Naive thymus-derived CD4-positive, alpha-beta T cell (primary cell): ENCODE measurements at regions not wholly inside any gene's neighbourhood (a gene's known extent, or its start where the extent isn't known, plus 50 kb on each side); places are given as distances from the start of the nearest gene placed in this dataset.
"Not testable (repeated sequence)": the region's sequence is repeated elsewhere in the genome, so short reads cannot be mapped to it uniquely, and the experiment has no call there.

Source experiments
- ATAC-seq: fragments of 150-1000 bp; cut with Tn5 transposase; 2 replicates; pipeline ENCODE4 v1.10.0; 2021; ENCODE audit warnings: mild to moderate bottlenecking, moderate library complexity
- CTCF ChIA-PET: fragments of 350-600 bp; sonication (Branson Sonifier 250); formaldehyde crosslinking; loops from one replicate; lab custom pipeline; 2021; ENCODE audit warnings: antibody characterized with exemption; lab: Charles Lee
- POLR2A ChIA-PET: fragments of 350-600 bp; sonication (Branson Sonifier 250); formaldehyde crosslinking; loops from one replicate; lab custom pipeline; 2021; ENCODE audit warnings: antibody characterized with exemption, inconsistent platforms; lab: Charles Lee
- DNase-seq, 9 donors: peaks; one replicate each; pipeline versions ENCODE4 v3.0.0 to v3.0.0-alpha.2; 2020 to 2022; ENCODE audit warnings: mixed read lengths in 1 of 9
- H3K27ac ChIP-seq: one replicate; pipeline ENCODE4 v1.7.0; 2013; ENCODE audit warnings: mild to moderate bottlenecking, low read depth, low read length, moderate library complexity
- H3K27me3 ChIP-seq, 2 donors: one replicate each; pipeline ENCODE4 v1.7.0; 2013; ENCODE audit warnings: low read length in 2 of 2, mild to moderate bottlenecking in 2 of 2, moderate library complexity in 2 of 2; ENCODE audit not compliant: control insufficient read depth in 2 of 2, insufficient read depth in 2 of 2
- H3K36me3 ChIP-seq, 3 experiments: 1 replicate in 2 of 3; 2 replicates in 1 of 3; pipeline ENCODE4 v1.7.0; 2013; ENCODE audit warnings: low read length in 3 of 3, mild to moderate bottlenecking in 3 of 3, moderate library complexity in 1 of 3; ENCODE audit not compliant: insufficient read depth in 3 of 3, control insufficient read depth in 2 of 3
- H3K4me1 ChIP-seq, 2 donors: one replicate each; pipeline ENCODE4 v1.7.0; 2013; ENCODE audit warnings: low read length in 2 of 2, mild to moderate bottlenecking in 2 of 2, moderate library complexity in 1 of 2; ENCODE audit not compliant: control insufficient read depth in 2 of 2, insufficient read depth in 2 of 2
- H3K4me3 ChIP-seq: 2 replicates; pipeline ENCODE4 v1.7.0; 2013; ENCODE audit warnings: mild to moderate bottlenecking, low read length
- H3K9me3 ChIP-seq, 3 experiments: 1 replicate in 2 of 3; 2 replicates in 1 of 3; pipeline ENCODE4 v1.7.0; 2013; ENCODE audit warnings: low read length in 3 of 3; ENCODE audit not compliant: control insufficient read depth in 2 of 3
- H3K27ac Mint-ChIP-seq, 9 donors: one replicate each; pipeline ENCODE4 v1.8.0; 2020 to 2022; ENCODE audit warnings: mixed read lengths in 9 of 9, mild to moderate bottlenecking in 8 of 9, moderate library complexity in 5 of 9, inconsistent platforms in 2 of 9
- H3K27me3 Mint-ChIP-seq, 5 donors: one replicate each; pipeline ENCODE4 v1.8.0; 2021 to 2022; ENCODE audit warnings: mixed read lengths in 5 of 5, mild to moderate bottlenecking in 1 of 5
- H3K36me3 Mint-ChIP-seq, 5 donors: one replicate each; pipeline ENCODE4 v1.8.0; 2020 to 2022; ENCODE audit warnings: mixed read lengths in 5 of 5, mild to moderate bottlenecking in 3 of 5, inconsistent platforms in 1 of 5
- H3K4me1 Mint-ChIP-seq, 7 donors: one replicate each; pipeline ENCODE4 v1.8.0; 2020 to 2022; ENCODE audit warnings: mixed read lengths in 7 of 7, mild to moderate bottlenecking in 3 of 7, inconsistent platforms in 1 of 7
- H3K4me3 Mint-ChIP-seq, 10 donors: one replicate each; pipeline ENCODE4 v1.8.0; 2020 to 2022; ENCODE audit warnings: mild to moderate bottlenecking in 10 of 10, mixed read lengths in 10 of 10, moderate library complexity in 6 of 10, inconsistent platforms in 2 of 10
- H3K9me3 Mint-ChIP-seq, 11 donors: one replicate each; pipeline ENCODE4 v1.8.0; 2020 to 2022; ENCODE audit warnings: mixed read lengths in 11 of 11, mild to moderate bottlenecking in 4 of 11, inconsistent platforms in 1 of 11, moderate library complexity in 1 of 11
- intact Hi-C, 2 donors: fragments of 100-400 bp; cut with micrococcal nuclease; formaldehyde crosslinking; loops; one replicate each; pipeline ENCODE4 v1.15.1; 2023

DNA sequence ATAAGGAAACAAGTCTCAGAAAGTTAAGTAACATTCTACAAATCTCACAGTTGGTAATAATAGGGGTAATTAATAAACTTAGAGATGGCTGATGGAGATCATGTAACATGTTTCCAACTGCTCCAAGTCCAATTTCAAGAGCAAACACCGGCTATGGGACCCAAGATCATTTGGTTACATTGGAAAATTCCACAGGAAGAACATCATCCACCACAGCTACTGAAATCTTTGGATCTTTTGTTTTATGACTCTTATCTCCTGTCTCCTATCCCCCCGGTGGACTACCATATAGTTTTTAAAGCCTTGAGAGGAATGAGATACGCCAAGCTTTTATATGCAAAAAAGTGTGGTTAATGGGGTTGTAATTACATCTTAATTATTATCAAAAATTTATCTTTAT is 216.1 kb downstream of the WNT5A start:
- Mint-ChIP-seq H3K4me3 (no peak overlapping the region), H3K9me3 (peaks cover 0 to 8% (median 0%) of the 10 kb centered on the region in 11 donors), H3K27ac (no peak overlapping the region), H3K27me3 (peaks cover 0 to 8% (median 5%) of the 10 kb centered on the region in 5 donors), H3K4me1 (no peaks in the 10 kb centered on the region), H3K36me3 (no peaks in the 10 kb centered on the region)
- intact Hi-C loops = no loop called here
- ChIA-PET CTCF (no interaction called here), POLR2A (no interaction called here)
- Histone ChIP-seq H3K9me3 (no peaks in the 10 kb centered on the region), H3K4me3 (no peak overlapping the region), H3K27me3 (no peaks in the 10 kb centered on the region), H3K36me3 (no peaks in the 10 kb centered on the region), H3K27ac (no peak overlapping the region), H3K4me1 (no peaks in the 10 kb centered on the region)
- ATAC-seq (no peak), DNase-seq (no peak)

GRCh38 chr3:55269636-55270035 is 217.5 kb downstream of the WNT5A start:
- Mint-ChIP-seq H3K4me1 (no peaks in the 10 kb centered on the region), H3K36me3 (no peaks in the 10 kb centered on the region), H3K27ac (no peak overlapping the region), H3K27me3 (peaks cover 0 to 8% (median 5%) of the 10 kb centered on the region in 5 donors), H3K4me3 (no peak overlapping the region), H3K9me3 (peaks cover 0 to 8% (median 0%) of the 10 kb centered on the region in 11 donors)
- H3K27ac ChIP-seq = no peak overlapping the region
- DNase-seq (no peak), ATAC-seq (no peak)
- no peak overlapping the region for H3K4me3 ChIP-seq
- ChIA-PET POLR2A (no interaction called here), CTCF (no interaction called here)
- H3K27me3 ChIP-seq = no peaks in the 10 kb centered on the region
- intact Hi-C loops = no loop called here
- no peaks in the 10 kb centered on the region for H3K36me3 ChIP-seq
- no peaks in the 10 kb centered on the region for H3K9me3 ChIP-seq
- H3K4me1 ChIP-seq = no peaks in the 10 kb centered on the region

DNA sequence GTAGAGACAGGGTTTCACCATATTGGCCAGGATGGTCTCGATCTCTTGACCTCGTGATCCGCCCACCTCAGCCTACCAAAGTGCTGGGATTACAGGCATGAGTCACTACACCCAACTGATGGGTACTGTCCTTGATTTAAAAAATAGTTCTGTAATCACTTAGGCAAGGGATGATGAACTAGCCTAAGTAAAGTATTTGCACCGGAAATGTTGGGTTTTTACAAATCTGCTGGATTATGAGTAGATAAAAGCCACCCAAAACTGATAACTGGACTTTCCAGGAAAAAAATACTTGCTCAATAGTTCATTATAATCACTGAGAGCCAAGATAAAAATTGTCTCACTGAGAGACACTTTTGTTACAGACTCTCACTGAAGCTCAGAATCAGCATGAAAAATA is 218.0 kb downstream of the WNT5A start:
- H3K4me1 ChIP-seq = no peaks in the 10 kb centered on the region
- H3K9me3 ChIP-seq = no peaks in the 10 kb centered on the region
- ChIA-PET CTCF (no interaction called here), POLR2A (no interaction called here)
- no peaks in the 10 kb centered on the region for H3K4me1 Mint-ChIP-seq
- DNase-seq (no peak), ATAC-seq (no peak)
- no peak overlapping the region for H3K27ac Mint-ChIP-seq
- no peaks in the 10 kb centered on the region for H3K27me3 ChIP-seq
- H3K27ac ChIP-seq = no peak overlapping the region
- intact Hi-C loops = no loop called here
- H3K4me3 Mint-ChIP-seq = no peak overlapping the region
- no peaks in the 10 kb centered on the region for H3K36me3 Mint-ChIP-seq
- H3K36me3 ChIP-seq = no peaks in the 10 kb centered on the region
- no peak overlapping the region for H3K4me3 ChIP-seq
- peaks cover 0 to 11% (median 0%) of the 10 kb centered on the region in 11 donors for H3K9me3 Mint-ChIP-seq
- H3K27me3 Mint-ChIP-seq = peaks cover 0 to 8% (median 5%) of the 10 kb centered on the region in 5 donors

DNA sequence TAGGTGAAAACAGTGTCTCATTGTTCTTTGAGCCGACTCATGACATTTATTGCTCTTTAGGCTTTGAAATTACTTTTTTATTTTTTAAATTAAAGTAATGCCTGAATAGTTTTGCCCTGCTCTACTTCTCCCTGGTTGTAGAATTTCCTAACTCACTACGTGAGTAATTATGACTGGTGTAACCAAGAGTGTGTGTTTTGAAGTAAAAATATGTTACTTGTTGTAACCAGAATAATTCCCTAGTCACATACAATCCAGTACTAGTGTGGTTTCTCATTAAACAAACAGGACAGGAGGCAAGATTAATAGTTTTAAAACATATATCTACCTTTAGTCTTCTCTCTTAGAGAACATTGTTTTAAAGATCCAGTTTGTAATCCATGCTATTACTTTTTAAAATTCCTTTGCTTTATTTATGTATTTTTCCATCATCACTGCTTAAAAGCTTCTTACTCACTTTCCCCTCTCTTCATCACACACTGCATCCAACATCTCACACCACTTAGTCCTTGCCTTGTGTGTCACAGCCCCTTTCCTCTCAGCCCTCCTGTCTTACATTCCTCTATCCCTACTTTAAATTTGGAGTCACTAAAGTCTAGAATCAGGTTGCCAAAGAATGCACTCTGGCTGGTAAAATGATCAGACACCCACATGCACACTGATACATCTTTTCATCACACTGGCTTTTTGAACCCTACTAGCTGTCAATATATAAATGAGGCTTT is 219.7 kb downstream of the WNT5A start:
- Histone ChIP-seq H3K9me3 (no peaks in the 10 kb centered on the region), H3K27ac (no peak overlapping the region), H3K4me3 (no peak overlapping the region), H3K36me3 (no peaks in the 10 kb centered on the region), H3K4me1 (no peaks in the 10 kb centered on the region), H3K27me3 (no peaks in the 10 kb centered on the region)
- Mint-ChIP-seq H3K27ac (no peak overlapping the region), H3K4me1 (no peaks in the 10 kb centered on the region), H3K36me3 (no peaks in the 10 kb centered on the region), H3K27me3 (peaks cover 0 to 5% (median 3%) of the 10 kb centered on the region in 5 donors), H3K9me3 (peaks cover 0 to 12% (median 2%) of the 10 kb centered on the region in 11 donors), H3K4me3 (no peak overlapping the region)
- ATAC-seq (no peak), DNase-seq (no peak)
- intact Hi-C loops = no loop called here
- ChIA-PET CTCF (no interaction called here), POLR2A (no interaction called here)

DNA sequence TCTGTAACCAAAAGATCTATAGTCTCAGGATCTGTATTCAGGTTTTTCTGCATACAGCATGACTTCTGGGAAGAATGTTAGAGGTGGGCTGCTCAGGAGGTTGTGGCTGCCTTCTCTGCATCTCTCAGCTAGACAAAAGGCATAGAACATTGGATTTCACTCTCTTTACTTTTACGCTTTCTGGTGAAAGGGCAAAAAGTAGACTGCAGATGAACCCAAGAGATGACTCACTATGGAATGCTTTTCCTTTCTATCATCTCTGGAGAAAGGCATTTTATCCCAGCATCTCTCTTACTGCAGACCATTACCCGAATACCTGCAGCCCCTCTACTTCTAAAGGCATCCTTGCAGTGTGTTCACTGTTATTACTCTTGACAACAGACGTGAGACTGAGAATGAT is 222.2 kb downstream of the WNT5A start:
- ATAC-seq (no peak), DNase-seq (no peak)
- H3K36me3 Mint-ChIP-seq = no peaks in the 10 kb centered on the region
- peaks cover 0 to 19% (median 1%) of the 10 kb centered on the region in 11 donors for H3K9me3 Mint-ChIP-seq
- Histone ChIP-seq H3K27ac (no peak overlapping the region), H3K36me3 (no peaks in the 10 kb centered on the region), H3K27me3 (no peaks in the 10 kb centered on the region), H3K4me1 (no peaks in the 10 kb centered on the region), H3K9me3 (no peaks in the 10 kb centered on the region), H3K4me3 (no peak overlapping the region)
- H3K27ac Mint-ChIP-seq = no peak overlapping the region
- ChIA-PET CTCF (no interaction called here), POLR2A (no interaction called here)
- no peaks in the 10 kb centered on the region for H3K4me1 Mint-ChIP-seq
- peaks cover 0 to 13% (median 0%) of the 10 kb centered on the region in 5 donors for H3K27me3 Mint-ChIP-seq
- intact Hi-C loops = no loop called here
- H3K4me3 Mint-ChIP-seq = no peak overlapping the region

DNA sequence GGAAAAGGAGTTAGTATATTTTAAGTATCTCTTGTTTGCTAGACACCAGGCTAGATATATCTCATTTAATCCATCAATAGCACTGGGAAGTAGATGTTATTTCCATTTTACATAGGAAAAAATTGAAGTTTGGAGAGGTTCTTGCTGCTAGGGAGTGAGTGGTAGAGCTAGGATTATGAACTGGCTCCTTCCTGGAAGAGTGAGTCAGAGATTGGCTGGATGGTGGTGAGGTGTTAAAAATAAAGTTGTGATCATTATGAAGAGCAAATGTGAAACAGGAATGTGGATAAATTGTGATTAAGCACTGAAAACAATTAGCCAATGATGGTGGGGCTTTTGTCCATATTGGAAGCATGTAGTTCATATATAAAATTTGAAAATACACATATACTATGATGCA is 234.2 kb downstream of the WNT5A start:
- H3K36me3 ChIP-seq = no peaks in the 10 kb centered on the region
- H3K27ac Mint-ChIP-seq = no peak overlapping the region
- H3K36me3 Mint-ChIP-seq = no peaks in the 10 kb centered on the region
- ChIA-PET POLR2A (no interaction called here), CTCF (no interaction called here)
- no peak overlapping the region for H3K4me3 ChIP-seq
- no peak for ATAC-seq
- H3K27me3 Mint-ChIP-seq = peaks cover 0 to 7% (median 0%) of the 10 kb centered on the region in 5 donors
- no peaks in the 10 kb centered on the region for H3K4me1 ChIP-seq
- DNase-seq = no peak
- peaks cover 1 to 19% (median 5%) of the 10 kb centered on the region in 11 donors for H3K9me3 Mint-ChIP-seq
- no peak overlapping the region for H3K27ac ChIP-seq
- H3K27me3 ChIP-seq = no peaks in the 10 kb centered on the region
- H3K4me3 Mint-ChIP-seq = no peak overlapping the region
- intact Hi-C loops = no loop called here
- H3K9me3 ChIP-seq = no peaks in the 10 kb centered on the region
- no peaks in the 10 kb centered on the region for H3K4me1 Mint-ChIP-seq

DNA sequence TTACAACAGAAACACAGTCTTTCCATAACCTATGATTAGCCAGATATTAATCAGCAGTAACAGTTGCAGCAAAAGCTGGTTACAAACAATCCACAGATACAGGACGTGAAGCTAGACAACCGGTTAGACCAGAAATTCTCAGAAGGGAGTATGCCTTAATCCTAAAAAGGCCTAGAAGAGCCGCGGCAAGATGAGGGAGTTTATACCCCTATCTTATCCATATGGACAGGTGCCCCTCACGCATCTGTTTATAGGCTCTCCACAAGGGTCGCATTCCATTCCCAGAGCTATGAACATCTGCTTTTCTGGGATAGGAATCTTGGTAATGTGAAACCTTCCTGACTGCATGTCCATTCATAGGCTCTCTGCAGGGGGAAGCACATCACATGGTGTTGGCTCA is 237.9 kb downstream of the WNT5A start:
- H3K4me1 Mint-ChIP-seq, H3K9me3 ChIP-seq, DNase-seq, H3K27me3 ChIP-seq, H3K27ac ChIP-seq, H3K4me1 ChIP-seq, CTCF ChIA-PET, H3K4me3 ChIP-seq, H3K27me3 Mint-ChIP-seq, H3K27ac Mint-ChIP-seq, H3K36me3 ChIP-seq, H3K4me3 Mint-ChIP-seq, POLR2A ChIA-PET, ATAC-seq, H3K36me3 Mint-ChIP-seq, intact Hi-C loops: not testable (repeated sequence)
- peaks cover 0 to 19% (median 7%) of the 10 kb centered on the region in 11 donors for H3K9me3 Mint-ChIP-seq
